CD4-positive, alpha-beta T cell treated with Interleukin-15 for 1 hour (primary cell): ENCODE measurements at regions not wholly inside any gene's neighbourhood (a gene's known extent, or its start where the extent isn't known, plus 50 kb on each side); places are given as distances from the start of the nearest gene placed in this dataset.
"Not testable (repeated sequence)": the region's sequence is repeated elsewhere in the genome, so short reads cannot be mapped to it uniquely, and the experiment has no call there.

Experiments
- DNase-seq: peaks from one replicate; pipeline ENCODE4 v3.0.0-alpha.2; 2020

- no peak for DNase-seq
Observed at GRCh38 chr3:153767601-153768560, 353.3 kb upstream of the ARHGEF26 start.

- peak; percentile 49 for DNase-seq
Observed at GRCh38 chr3:153768561-153769469, 352.4 kb upstream of the ARHGEF26 start.

GRCh38 chr3:153783106-153783505, 338.1 kb upstream of the ARHGEF26 start:
- DNase-seq = no peak

- no peak for DNase-seq
Observed at GRCh38 chr3:153783741-153784480, 337.3 kb upstream of the ARHGEF26 start.

GRCh38 chr3:153785901-153786300, 335.3 kb upstream of the ARHGEF26 start:
- no peak for DNase-seq

- no peak for DNase-seq
Observed at GRCh38 chr3:153789380-153789779, 331.8 kb upstream of the ARHGEF26 start.

- not testable (repeated sequence) for DNase-seq
Observed at GRCh38 chr3:153797056-153797455, 324.1 kb upstream of the ARHGEF26 start.

- DNase-seq = no peak
Observed at GRCh38 chr3:153809097-153809496, 312.1 kb upstream of the ARHGEF26 start.

GRCh38 chr3:153818338-153818737, 302.9 kb upstream of the ARHGEF26 start:
- DNase-seq = no peak

GRCh38 chr3:153820035-153820434, 301.2 kb upstream of the ARHGEF26 start:
- no peak for DNase-seq

GRCh38 chr3:153828346-153828745, 292.8 kb upstream of the ARHGEF26 start:
- not testable (repeated sequence) for DNase-seq

GRCh38 chr3:153829606-153830170, 291.5 kb upstream of the ARHGEF26 start:
- DNase-seq = no peak

GRCh38 chr3:153830552-153830951, 290.6 kb upstream of the ARHGEF26 start:
- no peak for DNase-seq

- no peak for DNase-seq
Observed at GRCh38 chr3:153835540-153835939, 285.6 kb upstream of the ARHGEF26 start.

GRCh38 chr3:153840487-153840886, 280.7 kb upstream of the ARHGEF26 start:
- DNase-seq = no peak

GRCh38 chr3:153843994-153844393, 277.2 kb upstream of the ARHGEF26 start:
- no peak for DNase-seq

- DNase-seq = no peak
Observed at GRCh38 chr3:153845311-153845710, 275.9 kb upstream of the ARHGEF26 start.

- DNase-seq = no peak
Observed at GRCh38 chr3:153848702-153849101, 272.5 kb upstream of the ARHGEF26 start.

- no peak for DNase-seq
Observed at GRCh38 chr3:153852355-153852754, 268.8 kb upstream of the ARHGEF26 start.

GRCh38 chr3:153853163-153853562, 268.0 kb upstream of the ARHGEF26 start:
- DNase-seq = no peak

- DNase-seq = no peak
Observed at GRCh38 chr3:153855772-153856171, 265.4 kb upstream of the ARHGEF26 start.

GRCh38 chr3:153856932-153857331, 264.3 kb upstream of the ARHGEF26 start:
- no peak for DNase-seq
